ENCODE measurements at regions not wholly inside any gene's neighbourhood (a gene's known extent, or its start where the extent isn't known, plus 50 kb on each side); places are given as distances from the start of the nearest gene placed in this dataset.

DNA sequence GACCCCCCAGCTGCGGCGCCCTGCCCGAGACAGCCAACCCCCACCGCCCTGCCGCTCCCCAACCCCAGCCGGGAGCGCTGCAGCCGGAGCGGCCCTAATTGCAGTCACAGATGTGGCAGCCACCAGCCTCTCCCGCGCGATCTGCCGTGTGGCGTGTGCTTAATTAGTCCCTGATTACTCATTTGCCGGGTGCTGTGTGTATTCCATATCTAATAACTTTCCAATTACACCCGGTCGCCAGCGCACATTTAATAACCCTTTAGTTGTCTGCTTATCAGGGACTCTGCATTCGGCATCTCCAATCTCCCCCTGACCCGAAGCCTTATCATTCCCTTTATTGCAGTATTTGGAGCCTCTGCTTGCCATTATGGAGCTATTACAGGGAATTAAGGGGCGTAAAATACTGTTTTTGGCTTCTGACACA, 236.7 kb upstream of the CIBAR2 start:
- DNase-seq (ENCODE audit: low read depth, low spot score), result no peak
- H3K27ac ChIP-seq, result no peak overlapping the region

DNA sequence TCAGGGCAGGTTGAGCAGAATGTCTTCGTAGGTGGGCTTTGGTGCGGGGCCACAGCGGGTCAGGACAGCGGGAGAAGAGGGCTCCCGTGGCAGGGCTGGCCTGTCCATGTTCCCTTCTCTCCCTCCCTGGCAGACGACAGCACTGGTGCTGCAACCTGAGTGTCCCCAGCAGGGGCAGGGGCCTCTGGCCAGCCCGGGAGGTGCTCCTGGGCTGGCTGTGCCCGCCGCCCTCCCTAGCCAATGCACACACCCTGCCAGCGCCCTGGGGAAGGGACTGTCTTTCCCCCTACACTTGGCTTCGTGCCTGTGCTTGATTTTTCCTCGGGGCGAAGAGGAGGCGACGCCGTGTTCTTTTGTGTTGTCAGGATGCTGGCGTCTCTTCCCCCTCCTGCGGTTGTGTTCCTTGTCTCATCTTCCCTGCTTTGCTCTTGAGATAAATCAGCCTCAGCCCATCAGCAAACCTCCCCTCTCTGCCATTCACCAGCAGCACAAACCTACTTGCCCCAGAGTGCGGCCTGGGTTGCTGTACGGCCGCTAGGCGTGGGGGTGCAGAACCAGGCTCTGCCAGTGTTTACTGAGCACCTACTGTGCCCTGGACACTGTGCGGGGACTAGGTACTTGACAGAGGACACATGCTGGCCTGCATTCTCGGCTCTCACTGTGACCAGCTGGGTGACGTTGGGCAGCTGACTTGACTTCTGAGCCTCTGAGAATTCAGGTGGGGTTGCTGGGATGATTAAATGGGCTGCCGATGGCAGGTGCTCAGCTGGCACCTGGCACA, 237.3 kb upstream of the CIBAR2 start:
- no peak overlapping the region for H3K27ac ChIP-seq
- no peak for DNase-seq (ENCODE audit: low read depth, low spot score)

DNA sequence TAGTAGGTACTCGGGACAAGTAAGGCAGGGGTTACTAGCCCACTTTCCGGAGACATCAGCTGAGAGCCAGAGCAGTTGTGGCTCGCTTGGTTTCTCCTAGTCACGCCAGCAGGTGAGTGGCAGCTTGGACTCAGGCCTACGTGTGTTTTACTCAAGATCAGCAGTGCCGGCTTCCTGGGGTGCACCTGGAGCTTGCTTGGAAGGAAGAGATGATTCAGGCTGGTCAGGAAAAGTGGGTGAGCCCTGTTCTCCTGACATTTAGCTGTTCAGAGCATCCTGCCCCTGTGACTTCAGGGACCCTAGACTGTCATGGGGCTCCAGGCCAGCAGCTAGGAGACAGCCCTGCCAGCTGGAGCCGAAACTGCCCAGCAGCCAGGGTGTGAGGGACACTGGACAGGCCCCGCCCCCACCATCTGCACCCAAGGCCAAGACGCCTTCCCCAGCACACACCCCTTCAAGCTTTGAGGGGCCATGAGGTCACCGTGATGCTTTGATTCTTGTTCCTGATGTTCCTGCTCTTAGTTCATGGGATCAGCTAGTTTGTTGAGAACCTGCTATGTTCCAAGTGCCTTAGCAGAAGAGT, 238.0 kb upstream of the CIBAR2 start:
- H3K27ac ChIP-seq, result no peak overlapping the region

DNA sequence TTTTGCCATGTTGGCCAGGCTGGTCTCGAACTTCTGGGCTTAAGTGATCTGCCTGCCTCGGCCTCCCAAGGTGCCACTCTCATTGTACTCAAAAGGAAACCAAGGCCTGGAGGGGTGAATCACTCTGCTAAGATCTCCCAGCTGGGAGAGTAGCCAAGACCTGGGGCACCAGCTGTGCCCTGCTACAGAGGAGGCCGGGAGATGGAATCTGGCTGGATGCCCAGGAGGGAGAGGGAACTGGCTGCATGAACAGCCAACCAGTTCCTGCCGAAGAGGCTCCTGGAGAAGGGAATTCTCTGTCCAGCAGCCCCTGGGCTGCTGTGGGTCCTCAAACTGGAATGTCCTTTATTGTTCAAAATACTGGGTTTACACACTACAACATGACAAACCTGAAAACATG, 238.7 kb upstream of the CIBAR2 start:
- no peak overlapping the region for H3K27ac ChIP-seq
- peak; percentile 94 for DNase-seq (ENCODE audit: low read depth, low spot score)

More for the DNA sequence above, 238.0 kb upstream of the CIBAR2 start:
- DNase-seq (ENCODE audit: low read depth, low spot score), result no peak

DNA sequence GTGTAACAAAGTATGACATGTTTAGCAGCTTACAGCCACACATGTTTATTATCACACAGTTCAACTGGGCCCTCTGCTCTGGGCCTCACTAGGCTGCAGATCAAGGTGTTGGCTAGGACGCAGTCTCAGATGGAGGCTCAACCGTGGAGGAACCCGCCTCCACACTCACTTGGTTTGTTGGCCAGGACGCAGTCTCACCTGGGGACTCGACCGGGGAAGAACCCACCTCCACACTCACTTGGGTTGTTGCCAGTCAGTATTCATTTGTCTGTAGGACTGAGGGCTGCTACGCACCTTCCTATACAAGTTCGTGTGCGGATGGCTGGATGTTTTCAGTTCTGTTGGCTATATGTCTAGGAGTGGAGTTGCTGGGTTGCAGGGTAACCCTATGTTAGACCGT, 240.7 kb upstream of the CIBAR2 start:
- no peak for DNase-seq (ENCODE audit: low read depth, low spot score)
- no peak overlapping the region for H3K27ac ChIP-seq

DNA sequence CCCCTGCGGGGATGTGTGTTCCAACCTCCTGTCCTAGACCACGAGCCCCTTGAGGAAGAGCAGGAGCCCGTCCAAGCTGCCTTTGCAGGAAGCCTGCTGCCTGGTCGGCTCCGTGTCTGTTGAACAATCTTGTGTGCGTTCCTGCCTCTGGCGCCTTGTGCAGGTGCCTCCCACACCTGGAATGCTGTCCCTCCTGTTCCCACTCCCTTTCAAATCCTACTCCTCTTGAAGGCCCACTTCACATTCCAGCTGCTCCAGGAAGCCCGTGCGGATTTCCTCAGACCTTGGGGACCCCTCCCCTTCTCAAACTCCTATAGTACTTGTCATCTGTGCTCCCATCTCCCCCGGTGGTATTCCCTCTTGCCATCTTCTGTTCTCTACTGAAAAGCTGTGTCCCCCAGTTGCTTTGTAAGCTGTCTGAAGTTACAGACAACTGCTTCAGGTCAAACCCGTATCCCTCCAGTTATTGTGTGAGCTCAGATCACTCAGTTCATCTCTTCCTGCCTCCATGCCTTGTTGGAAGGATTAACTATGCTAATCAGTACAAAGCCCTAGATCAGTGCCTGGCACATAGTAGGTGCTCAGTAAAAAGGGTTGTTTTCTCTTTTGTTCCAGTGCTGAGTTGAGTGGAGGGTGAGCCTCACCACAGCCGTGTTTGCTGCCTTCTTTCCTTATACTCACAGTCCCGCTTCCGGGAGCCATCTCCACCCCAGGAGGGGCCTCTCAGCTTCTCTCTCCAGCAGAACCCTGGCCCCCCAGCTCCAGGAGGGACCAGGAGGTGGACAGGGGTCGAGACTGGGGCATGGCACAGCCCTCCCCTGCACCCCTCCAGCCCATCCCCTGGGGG, 241.8 kb upstream of the CIBAR2 start:
- peak overlapping the region; percentile 66 for H3K27ac ChIP-seq
- DNase-seq (ENCODE audit: low read depth, low spot score), result no peak

DNA sequence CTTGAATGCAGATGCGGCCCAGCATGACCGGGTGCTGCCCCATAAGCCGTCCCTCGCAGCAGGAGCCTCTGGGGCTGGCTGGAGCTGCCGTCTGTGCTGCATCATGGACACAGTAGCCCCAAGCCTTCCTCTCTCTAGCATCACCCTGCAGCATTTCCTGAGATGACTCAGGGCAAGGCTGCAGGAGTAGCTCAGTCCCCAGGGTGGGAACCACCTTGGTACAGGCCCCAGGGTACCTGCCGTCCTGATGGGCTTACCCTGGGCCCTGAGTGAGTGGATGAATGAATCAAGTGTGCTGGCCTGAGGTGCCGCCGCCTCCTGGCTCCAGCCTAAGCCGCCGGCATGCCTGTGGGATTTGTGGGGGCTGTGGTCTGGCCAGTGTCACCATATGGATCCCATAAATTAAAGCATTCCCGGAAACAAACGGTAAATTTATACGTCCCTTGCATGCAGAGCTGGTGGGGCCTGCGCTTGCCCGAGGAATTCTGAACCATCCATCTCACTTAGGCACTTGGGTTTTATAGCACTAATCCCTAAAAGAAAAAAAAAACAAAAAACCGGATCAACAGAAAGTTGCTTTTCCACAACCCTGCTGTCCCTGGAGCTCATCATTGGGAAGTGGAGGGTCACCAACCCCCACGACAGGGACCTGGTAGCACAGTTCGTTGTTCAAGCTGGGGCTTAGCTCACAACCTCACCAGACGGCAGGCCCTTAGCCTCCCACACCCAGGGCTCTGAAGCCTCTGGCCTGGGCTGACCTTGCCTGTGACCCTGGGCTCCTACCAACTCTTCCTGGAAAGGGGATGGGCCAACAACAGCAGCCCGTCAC, 242.6 kb upstream of the CIBAR2 start:
- H3K27ac ChIP-seq, result peak overlapping the region; percentile 66
- DNase-seq (ENCODE audit: low read depth, low spot score), result no peak

DNA sequence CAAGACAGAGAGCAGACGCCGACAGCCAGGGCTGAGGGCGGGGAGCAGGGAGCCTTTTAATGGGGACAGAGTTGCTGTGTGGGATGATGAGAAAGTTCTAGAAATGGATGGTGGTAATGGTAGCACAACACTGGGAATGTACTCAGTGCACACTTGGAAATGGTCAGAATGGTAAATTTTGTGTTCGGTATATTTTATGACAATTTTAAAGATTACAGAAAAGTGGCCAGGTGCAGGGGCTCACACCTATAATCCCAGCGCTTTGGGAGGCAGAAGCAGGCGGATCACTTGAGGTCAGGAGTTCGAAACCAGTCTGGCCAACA, 243.2 kb upstream of the CIBAR2 start:
- no peak overlapping the region for H3K27ac ChIP-seq
- DNase-seq (ENCODE audit: low read depth, low spot score), result no peak

DNA sequence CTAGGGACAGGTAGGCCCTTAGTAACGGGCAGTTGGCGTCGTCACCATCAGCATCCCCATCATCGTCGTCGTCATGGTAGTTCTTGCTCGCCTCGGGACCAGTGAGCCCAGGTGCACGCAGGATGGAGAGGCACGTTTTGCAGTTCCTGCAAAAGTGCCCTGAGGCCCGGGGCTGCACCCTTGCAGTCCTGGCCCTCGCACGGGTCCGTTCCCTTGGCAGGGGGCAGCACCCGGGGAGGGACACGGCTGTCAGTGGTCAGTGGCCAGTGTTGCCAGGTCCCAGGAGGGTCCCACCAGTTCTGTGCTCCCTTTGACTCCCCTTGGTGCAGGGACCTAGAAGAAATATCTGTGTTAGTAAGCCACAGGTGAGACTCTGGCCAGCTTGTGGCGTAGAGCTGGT, 243.9 kb upstream of the CIBAR2 start:
- no peak overlapping the region for H3K27ac ChIP-seq
- no peak for DNase-seq (ENCODE audit: low read depth, low spot score)

DNA sequence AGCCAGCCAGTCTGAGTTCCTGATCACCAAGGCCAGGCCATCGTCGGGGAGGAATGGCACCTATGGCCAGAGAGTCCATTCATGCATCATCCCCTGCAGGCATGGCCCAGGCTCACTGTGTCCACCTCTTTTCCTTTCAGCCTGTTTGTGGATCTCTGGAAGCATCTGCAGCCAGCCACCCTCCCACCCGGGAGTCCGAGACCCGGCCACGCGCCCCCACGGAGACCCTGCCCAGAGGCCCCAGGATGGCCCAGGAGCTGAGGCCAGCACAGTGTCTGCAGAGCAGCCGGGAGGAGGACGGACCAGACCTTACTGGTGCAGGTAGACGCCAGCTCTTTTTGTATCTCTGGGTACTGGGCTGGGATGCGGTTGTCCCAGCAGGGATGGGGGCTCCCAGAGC, 245.1 kb upstream of the CIBAR2 start:
- no peak for DNase-seq (ENCODE audit: low read depth, low spot score)
- H3K27ac ChIP-seq, result no peak overlapping the region

DNA sequence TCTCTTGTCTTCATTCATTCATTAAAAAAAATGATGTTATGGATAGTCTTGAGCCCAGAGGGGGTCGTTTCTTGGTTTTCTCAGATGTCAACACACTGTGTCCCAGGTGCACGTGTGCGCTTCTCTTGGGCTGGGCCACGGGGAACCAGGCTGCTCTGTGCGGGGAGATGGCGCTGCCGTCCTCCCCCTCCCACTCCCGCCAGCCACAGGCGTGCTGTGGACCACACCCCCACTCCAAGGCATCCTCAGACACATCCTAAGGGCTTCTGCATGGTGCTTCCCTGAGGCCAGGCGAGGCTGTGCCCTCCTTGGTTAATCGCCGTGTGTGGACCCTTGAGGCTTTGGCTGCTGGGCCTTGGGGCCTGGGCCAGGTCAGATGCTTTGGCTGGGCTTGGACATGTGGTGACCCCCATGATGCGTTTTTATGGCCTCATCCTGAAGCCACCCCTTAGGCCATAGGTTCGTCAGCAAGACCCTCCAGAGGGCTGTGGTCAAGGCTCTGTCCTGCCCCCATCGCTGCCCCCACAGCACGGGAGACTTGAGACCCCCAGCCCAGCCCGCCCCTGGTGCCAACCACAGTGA, 245.7 kb upstream of the CIBAR2 start:
- DNase-seq (ENCODE audit: low read depth, low spot score), result no peak
- no peak overlapping the region for H3K27ac ChIP-seq

DNA sequence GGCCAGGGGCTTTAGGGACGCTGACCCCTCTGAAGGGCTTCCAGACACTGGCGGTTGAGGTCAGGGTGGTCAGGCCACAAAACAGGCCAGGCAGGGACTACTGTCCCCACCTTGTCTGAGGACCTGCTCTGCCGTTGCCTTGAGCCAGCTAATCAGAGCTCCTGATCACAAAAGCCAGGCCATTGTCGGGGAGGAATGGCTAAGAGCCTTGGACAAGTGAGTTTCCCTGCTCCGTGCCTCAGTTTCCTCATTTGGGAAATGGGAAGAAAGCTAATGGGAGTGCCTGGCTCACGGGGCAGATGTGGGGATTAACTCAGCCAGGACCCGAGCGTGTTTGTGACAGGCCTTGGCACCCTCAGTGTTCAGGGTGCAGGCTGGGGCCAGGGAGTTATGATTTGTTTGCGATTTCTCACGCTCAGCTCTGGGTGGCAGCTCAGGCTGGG, 246.5 kb upstream of the CIBAR2 start:
- H3K27ac ChIP-seq, result no peak overlapping the region
- DNase-seq (ENCODE audit: low read depth, low spot score), result no peak

DNA sequence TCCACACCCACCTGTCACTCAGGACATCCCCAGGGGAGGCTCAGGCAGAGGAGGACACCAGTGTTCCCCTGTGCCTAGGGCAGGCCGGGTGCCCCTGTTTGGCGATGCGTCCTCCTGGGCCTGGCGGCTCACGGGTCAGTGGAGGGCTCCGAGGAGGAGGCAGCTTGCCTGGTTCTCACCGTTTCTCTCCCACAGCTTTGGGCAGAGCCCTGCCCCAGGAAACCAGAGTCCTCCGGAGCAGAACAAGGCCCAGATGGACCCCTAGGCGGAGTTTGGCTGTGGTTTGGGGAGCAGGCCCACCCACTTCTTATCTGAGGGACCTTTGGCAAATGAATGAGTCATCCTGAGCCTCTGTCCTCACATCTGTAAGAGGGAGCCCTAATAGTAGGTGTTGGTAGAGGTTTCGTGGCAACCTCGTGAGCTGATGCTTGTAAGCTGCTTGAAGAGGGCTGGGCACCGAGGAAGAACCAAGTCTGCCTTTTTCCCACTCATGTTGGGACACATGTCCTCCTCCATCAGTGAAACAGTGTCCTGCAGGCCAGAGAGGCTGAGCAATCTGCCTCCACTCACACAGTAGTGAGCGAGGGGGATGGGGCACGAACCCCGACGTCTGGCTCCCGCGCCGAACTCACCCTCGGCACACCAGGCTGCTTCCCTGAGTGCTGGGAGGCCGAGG, 247.0 kb upstream of the CIBAR2 start:
- DNase-seq (ENCODE audit: low read depth, low spot score), result no peak
- no peak overlapping the region for H3K27ac ChIP-seq

DNA sequence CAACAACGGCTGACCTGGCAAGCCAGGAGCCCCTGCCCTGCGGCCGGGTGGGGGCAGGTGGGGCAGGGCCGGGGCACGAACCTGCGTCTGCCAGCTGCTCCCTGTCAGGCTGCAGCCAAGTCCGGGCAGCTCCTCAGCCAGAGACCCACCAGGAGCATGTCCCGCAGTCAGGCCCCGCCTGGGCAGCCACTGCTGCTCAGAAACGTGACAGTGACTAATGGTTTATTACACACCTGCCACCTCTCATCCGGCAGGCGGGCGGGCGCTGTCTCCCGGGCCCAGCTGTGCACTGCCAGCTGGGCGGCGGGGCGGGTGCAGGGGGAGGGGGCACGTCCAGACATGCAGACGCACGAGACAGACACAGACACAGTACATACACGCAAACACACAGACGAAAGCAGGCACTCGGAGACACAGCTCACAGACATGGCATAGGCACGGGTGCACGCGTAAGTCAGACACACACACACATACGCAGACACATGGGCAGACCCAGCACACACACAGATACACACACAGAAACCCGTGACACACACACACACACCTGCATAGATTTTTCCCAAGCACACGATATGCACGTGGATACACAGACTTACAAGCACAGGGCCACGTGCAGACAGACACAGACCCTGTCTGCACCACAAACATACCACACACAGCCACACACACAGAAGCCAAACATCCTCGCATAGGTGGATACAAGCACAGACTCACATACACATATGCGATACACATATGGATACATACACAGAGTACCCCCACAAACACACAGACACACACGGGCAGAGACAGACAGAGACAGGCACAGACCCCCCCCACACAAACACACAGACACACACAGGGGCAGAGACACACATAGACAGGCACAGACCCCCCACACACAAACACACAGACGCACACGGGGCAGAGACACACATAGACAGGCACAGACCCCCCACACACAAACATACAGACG, 248.3 kb upstream of the CIBAR2 start:
- no peak overlapping the region for H3K27ac ChIP-seq
- DNase-seq (ENCODE audit: low read depth, low spot score), result peak; percentile 65

DNA sequence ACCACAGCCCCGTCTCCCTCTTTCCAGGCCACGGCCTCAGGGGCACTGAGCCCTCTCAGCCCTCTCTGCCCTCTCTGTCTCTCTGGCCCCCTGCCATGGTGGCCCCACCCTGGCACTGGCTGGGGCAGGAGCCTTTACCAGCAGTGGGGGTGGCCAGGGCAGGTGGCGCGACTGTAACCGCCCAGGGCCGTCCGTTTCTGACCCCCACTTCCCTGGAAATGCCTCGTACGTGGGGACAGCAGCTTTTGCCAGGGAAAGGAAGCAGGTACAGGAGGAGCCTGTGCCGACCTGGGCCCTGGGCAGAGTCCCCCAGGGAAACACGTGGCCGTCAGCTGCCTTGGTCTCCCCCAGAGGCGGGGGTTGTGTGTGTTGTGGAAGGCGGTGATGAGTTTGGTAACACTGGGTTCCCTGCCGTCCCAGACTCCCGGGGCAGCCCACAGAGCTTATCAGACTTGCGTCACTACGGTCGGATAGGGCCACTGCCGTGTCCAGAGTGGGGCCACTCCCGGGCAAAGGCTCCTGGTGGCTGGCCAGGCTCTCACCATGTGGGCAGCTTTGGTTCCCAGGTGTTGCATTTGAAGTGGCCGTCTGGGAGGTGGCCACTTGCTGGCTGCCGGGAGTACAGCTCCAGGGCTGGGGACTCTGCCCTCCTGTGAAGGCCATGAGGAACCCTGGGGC, 249.3 kb upstream of the CIBAR2 start:
- DNase-seq (ENCODE audit: low read depth, low spot score), result no peak
- H3K27ac ChIP-seq, result no peak overlapping the region

DNA sequence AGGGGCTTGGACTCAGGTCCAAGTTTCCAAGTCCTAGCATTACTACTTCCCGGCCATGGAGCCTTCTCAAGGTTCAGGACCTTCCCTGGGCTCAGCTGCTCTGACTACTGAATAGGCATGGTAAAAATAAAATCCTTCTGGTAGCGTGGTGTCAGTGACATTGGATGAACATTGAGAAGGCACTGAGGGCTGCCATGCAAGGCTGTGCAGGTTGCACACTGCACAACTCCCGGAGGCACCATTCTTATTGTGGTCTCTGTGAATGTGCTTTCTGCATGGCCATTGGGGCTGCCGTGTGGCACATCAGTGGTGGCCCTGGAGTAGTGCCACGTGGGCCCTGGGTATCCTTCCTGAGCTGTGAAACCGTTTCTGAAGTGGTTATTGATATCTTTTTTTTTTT, 250.2 kb upstream of the CIBAR2 start:
- DNase-seq (ENCODE audit: low read depth, low spot score), result no peak

DNA sequence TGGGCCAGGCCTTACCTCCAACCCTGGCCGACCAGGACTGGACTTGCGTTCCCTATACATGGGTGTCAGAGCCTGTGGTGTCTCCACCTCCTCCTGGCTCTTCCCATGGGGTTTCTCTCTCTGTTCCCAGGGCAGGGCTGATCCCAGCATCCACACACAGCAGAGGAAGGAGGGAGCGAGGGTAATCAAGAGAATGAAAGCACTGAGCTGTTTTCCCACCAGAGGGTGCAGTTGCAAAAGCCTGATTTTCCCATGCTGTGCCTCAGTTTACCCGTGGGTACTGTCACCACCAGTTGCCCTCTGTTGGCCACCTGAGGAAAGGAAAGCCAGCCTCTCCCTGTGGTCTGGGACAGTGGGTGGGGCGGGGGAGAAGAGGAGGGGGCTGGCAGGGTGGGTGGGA, 249.7 kb upstream of the GSE1 start:
- no peak overlapping the region for H3K27ac ChIP-seq
- no peak for DNase-seq (ENCODE audit: low read depth, low spot score)

More for the DNA sequence above, 250.2 kb upstream of the CIBAR2 start:
- no peak overlapping the region for H3K27ac ChIP-seq

DNA sequence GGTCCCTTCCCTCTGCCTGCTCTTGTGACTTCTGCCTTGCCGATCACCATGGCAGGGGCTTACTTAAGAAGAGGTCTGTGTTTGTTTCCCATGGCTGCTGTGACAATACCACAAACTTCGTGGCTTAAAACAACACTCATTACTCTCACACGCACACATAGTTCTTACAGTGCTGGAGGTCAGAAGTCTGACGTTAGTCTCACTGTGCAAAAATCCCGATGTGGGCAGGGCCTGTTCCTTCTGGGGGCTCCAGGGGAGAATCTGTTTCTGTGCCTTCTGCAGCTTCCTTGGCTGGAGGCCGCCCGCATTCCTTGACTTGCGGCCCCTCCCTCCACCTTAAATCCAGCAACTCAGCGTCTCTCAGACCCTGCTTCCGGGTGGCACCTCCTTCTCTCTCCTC, 249.2 kb upstream of the GSE1 start:
- H3K27ac ChIP-seq, result no peak overlapping the region
- DNase-seq (ENCODE audit: low read depth, low spot score), result no peak
